Endothelial cell (in vitro differentiated cells): ENCODE measurements at regions not wholly inside any gene's neighbourhood (a gene's known extent, or its start where the extent isn't known, plus 50 kb on each side); places are given as distances from the start of the nearest gene placed in this dataset.

Experiments
- DNase-seq: peaks from one replicate; pipeline ENCODE4 v3.0.0; 2021; ENCODE audit warnings: low spot score
- H3K27ac Mint-ChIP-seq: one replicate; pipeline ENCODE4 v1.8.0; 2021; ENCODE audit warnings: mixed read lengths, inconsistent platforms; ENCODE audit not compliant: unreplicated experiment
- H3K27me3 Mint-ChIP-seq: one replicate; pipeline ENCODE4 v1.8.0; 2021; ENCODE audit warnings: mild to moderate bottlenecking, moderate library complexity, mixed read lengths, inconsistent platforms; ENCODE audit not compliant: unreplicated experiment
- H3K36me3 Mint-ChIP-seq: one replicate; pipeline ENCODE4 v1.8.0; 2021; ENCODE audit warnings: mild to moderate bottlenecking, low read depth, mixed read lengths, inconsistent platforms; ENCODE audit not compliant: unreplicated experiment
- H3K4me1 Mint-ChIP-seq: one replicate; pipeline ENCODE4 v1.8.0; 2021; ENCODE audit warnings: mild to moderate bottlenecking, mixed read lengths, inconsistent platforms; ENCODE audit not compliant: unreplicated experiment
- H3K4me3 Mint-ChIP-seq: one replicate; pipeline ENCODE4 v1.8.0; 2021; ENCODE audit warnings: mild to moderate bottlenecking, mixed read lengths, inconsistent platforms; ENCODE audit not compliant: unreplicated experiment
- H3K9me3 Mint-ChIP-seq: one replicate; pipeline ENCODE4 v1.8.0; 2021; ENCODE audit warnings: mixed read lengths, inconsistent platforms; ENCODE audit not compliant: unreplicated experiment
- CTCF ChIP-seq: fragments of 200-600 bp; sonication (generic); IDR thresholded peaks from one replicate; pipeline ENCODE4 v1.5.0; 2021; ENCODE audit warnings: antibody characterized with exemption; ENCODE audit not compliant: unreplicated experiment

GRCh38 chr10:118128675-118129074 lies 81.9 kb upstream of the RAB11FIP2 start:
- Mint-ChIP-seq H3K27ac (no peak overlapping the region), H3K27me3 (peaks cover 4% of the 10 kb centered on the region), H3K4me1 (peaks cover 9% of the 10 kb centered on the region), H3K36me3 (no peaks in the 10 kb centered on the region), H3K4me3 (no peak overlapping the region), H3K9me3 (no peaks in the 10 kb centered on the region)
- no peak for TF ChIP-seq CTCF
- no peak for DNase-seq

- H3K4me3 Mint-ChIP-seq: no peak overlapping the region
- H3K27ac Mint-ChIP-seq: no peak overlapping the region
- H3K27me3 Mint-ChIP-seq: no peaks in the 10 kb centered on the region
- no peak for TF ChIP-seq CTCF
- H3K4me1 Mint-ChIP-seq: no peaks in the 10 kb centered on the region
- H3K9me3 Mint-ChIP-seq: no peaks in the 10 kb centered on the region
- no peak for DNase-seq
- no peaks in the 10 kb centered on the region for H3K36me3 Mint-ChIP-seq
Measured at GRCh38 chr10:118118716-118119115, 72.0 kb upstream of the RAB11FIP2 start.

GRCh38 chr10:118116715-118117449 lies 70.1 kb upstream of the RAB11FIP2 start:
- H3K27me3 Mint-ChIP-seq: no peaks in the 10 kb centered on the region
- no peak for TF ChIP-seq CTCF
- H3K4me3 Mint-ChIP-seq: no peak overlapping the region
- no peaks in the 10 kb centered on the region for H3K9me3 Mint-ChIP-seq
- H3K4me1 Mint-ChIP-seq: no peaks in the 10 kb centered on the region
- H3K36me3 Mint-ChIP-seq: no peaks in the 10 kb centered on the region
- DNase-seq: no peak
- no peak overlapping the region for H3K27ac Mint-ChIP-seq

GRCh38 chr10:118116362-118116714 lies 69.6 kb upstream of the RAB11FIP2 start:
- H3K4me1 Mint-ChIP-seq: no peaks in the 10 kb centered on the region
- no peaks in the 10 kb centered on the region for H3K36me3 Mint-ChIP-seq
- H3K4me3 Mint-ChIP-seq: no peak overlapping the region
- no peaks in the 10 kb centered on the region for H3K9me3 Mint-ChIP-seq
- TF ChIP-seq CTCF: no peak
- H3K27ac Mint-ChIP-seq: no peak overlapping the region
- DNase-seq: no peak
- H3K27me3 Mint-ChIP-seq: no peaks in the 10 kb centered on the region

GRCh38 chr10:118115701-118116100 lies 69.0 kb upstream of the RAB11FIP2 start:
- no peak overlapping the region for H3K4me3 Mint-ChIP-seq
- H3K27me3 Mint-ChIP-seq: no peaks in the 10 kb centered on the region
- H3K36me3 Mint-ChIP-seq: no peaks in the 10 kb centered on the region
- H3K9me3 Mint-ChIP-seq: no peaks in the 10 kb centered on the region
- no peak for TF ChIP-seq CTCF
- no peak for DNase-seq
- H3K27ac Mint-ChIP-seq: no peak overlapping the region
- H3K4me1 Mint-ChIP-seq: no peaks in the 10 kb centered on the region
